ENCODE measurements at regions not wholly inside any gene's neighbourhood (a gene's known extent, or its start where the extent isn't known, plus 50 kb on each side); places are given as distances from the start of the nearest gene placed in this dataset.

GRCh38 chr6:111987295-111987694 lies 66.6 kb upstream of the CCN6 start:
- no peak for DNase-seq
- no peak overlapping the region for H3K4me3 ChIP-seq (ENCODE audit: insufficient read depth, low read depth, low read length)
- no peaks in the 10 kb centered on the region for H3K36me3 ChIP-seq (replicated peaks; ENCODE audit: control insufficient read depth, insufficient read depth, low read length)
- H3K27me3 ChIP-seq (ENCODE audit: control insufficient read depth, insufficient read depth, low read length), result no peaks in the 10 kb centered on the region

DNA sequence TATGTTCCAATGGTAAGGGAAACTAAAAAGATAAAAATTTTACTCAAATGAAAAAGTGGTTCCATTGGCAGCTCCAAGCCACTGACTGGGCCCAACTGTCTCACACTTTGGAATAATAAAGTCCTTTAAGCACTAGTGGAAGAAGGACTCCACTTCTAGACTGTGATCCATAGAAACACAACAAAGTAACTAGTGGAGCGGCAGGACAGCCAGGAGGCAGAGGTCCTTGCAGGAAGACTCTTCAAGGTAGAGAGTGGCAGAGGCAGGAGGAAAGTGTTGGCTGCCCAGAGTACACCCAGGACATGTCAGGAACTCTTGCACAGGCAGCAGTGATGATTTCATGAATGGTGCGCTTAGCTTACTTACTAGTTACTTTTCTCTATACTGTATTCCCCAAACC lies 65.0 kb upstream of the CCN6 start:
- DNase-seq, result no peak
- H3K36me3 ChIP-seq (replicated peaks; ENCODE audit: control insufficient read depth, insufficient read depth, low read length), result no peaks in the 10 kb centered on the region
- no peak overlapping the region for H3K4me3 ChIP-seq (ENCODE audit: insufficient read depth, low read depth, low read length)
- no peaks in the 10 kb centered on the region for H3K27me3 ChIP-seq (ENCODE audit: control insufficient read depth, insufficient read depth, low read length)

DNA sequence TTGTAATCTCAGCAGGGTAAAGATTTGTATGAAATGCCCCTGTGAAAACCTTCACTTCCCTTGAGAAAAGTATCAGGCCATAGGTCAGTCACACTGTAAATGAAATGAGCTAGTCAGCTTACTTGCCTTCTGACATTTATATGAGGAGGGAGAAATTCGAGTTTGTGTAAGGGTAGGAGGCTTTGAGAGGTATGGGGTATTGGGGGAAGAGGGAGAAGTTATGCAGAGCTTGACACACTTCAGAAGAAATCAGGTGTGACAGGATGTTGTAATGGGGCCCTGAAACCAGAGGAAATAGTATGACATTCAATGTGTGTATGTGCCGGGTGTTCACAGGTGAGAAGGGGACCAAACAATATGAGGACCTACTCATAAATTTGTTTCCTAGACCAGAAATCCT lies 64.2 kb upstream of the CCN6 start:
- Histone ChIP-seq H3K27me3 (ENCODE audit: control insufficient read depth, insufficient read depth, low read length) (no peaks in the 10 kb centered on the region), H3K4me3 (ENCODE audit: insufficient read depth, low read depth, low read length) (no peak overlapping the region), H3K36me3 (replicated peaks; ENCODE audit: control insufficient read depth, insufficient read depth, low read length) (no peaks in the 10 kb centered on the region)
- no peak for DNase-seq

GRCh38 chr6:111990214-111990613 lies 63.7 kb upstream of the CCN6 start:
- no peak overlapping the region for H3K4me3 ChIP-seq (ENCODE audit: insufficient read depth, low read depth, low read length)
- H3K36me3 ChIP-seq (replicated peaks; ENCODE audit: control insufficient read depth, insufficient read depth, low read length), result no peaks in the 10 kb centered on the region
- DNase-seq, result no peak
- no peaks in the 10 kb centered on the region for H3K27me3 ChIP-seq (ENCODE audit: control insufficient read depth, insufficient read depth, low read length)

DNA sequence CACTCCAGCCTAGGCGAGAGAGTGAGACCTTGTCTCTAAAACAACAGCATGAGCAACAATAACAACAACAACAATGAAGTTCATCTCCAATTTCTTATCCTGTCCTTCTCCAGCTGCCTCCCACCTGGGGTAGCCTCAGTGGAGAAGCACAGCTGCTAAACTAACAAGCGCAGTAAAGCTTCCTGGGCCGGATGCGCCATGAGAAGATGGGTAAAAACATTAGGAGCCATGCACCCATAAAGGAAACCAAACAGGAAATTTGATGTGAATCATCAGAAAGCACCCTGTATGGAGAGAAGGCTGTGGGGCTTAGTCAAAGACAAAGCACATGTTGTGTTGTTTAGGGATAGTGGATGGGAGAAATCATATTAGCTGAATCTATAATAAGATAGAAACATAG lies 61.1 kb upstream of the CCN6 start:
- Histone ChIP-seq H3K4me3 (ENCODE audit: insufficient read depth, low read depth, low read length) (no peak overlapping the region), H3K36me3 (replicated peaks; ENCODE audit: control insufficient read depth, insufficient read depth, low read length) (no peaks in the 10 kb centered on the region), H3K27me3 (ENCODE audit: control insufficient read depth, insufficient read depth, low read length) (no peaks in the 10 kb centered on the region)
- no peak for DNase-seq

DNA sequence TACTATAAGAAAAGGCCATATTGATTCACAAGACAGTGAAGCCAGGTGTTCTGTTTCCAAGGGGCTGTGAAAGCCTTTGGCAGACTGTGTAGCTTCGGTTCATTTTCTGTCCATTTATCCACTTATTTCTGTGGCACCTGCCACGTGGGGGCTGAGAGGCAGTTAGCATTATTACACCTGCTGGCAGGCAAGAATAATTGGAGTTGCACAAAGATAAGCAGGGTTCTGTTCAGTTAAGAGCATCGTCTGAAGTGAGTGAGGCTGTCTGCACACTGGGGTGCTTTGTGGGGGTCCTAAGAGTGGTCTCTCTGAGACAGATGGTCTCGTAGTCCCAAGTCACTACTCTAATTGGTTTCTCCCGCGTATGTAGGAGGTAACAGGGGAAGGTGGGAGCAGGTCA lies 60.6 kb upstream of the CCN6 start:
- Histone ChIP-seq H3K27me3 (ENCODE audit: control insufficient read depth, insufficient read depth, low read length) (no peaks in the 10 kb centered on the region), H3K36me3 (replicated peaks; ENCODE audit: control insufficient read depth, insufficient read depth, low read length) (no peaks in the 10 kb centered on the region), H3K4me3 (ENCODE audit: insufficient read depth, low read depth, low read length) (no peak overlapping the region)
- no peak for DNase-seq

- Histone ChIP-seq H3K36me3 (replicated peaks; ENCODE audit: control insufficient read depth, insufficient read depth, low read length) (no peaks in the 10 kb centered on the region), H3K27me3 (ENCODE audit: control insufficient read depth, insufficient read depth, low read length) (no peaks in the 10 kb centered on the region), H3K4me3 (ENCODE audit: insufficient read depth, low read depth, low read length) (no peak overlapping the region)
- no peak for DNase-seq
These were observed 59.1 kb upstream of the CCN6 start for GRCh38 chr6:111994791-111995190.

DNA sequence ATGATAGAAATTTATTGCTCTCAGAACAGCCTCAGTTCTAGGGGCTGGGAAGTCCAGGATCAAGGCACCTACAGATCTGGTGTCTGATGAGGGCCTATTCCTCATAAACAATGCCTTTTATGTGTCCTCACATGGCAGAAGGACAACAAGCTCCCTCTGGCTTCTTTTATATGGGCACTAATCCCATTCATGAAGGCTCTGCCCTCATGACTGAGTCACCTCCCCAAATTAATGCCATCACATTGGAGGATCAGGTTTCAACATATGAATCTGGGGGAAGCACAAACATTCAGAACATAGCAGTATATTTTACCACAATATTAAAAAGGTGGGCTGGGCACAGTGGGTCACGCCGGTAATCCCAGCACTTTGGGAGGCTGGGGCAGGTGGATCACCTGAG lies 58.5 kb upstream of the CCN6 start:
- Histone ChIP-seq H3K27me3 (ENCODE audit: control insufficient read depth, insufficient read depth, low read length) (no peaks in the 10 kb centered on the region), H3K36me3 (replicated peaks; ENCODE audit: control insufficient read depth, insufficient read depth, low read length) (no peaks in the 10 kb centered on the region), H3K4me3 (ENCODE audit: insufficient read depth, low read depth, low read length) (no peak overlapping the region)
- no peak for DNase-seq

GRCh38 chr6:111996144-111996865 lies 57.6 kb upstream of the CCN6 start:
- DNase-seq, result no peak
- no peaks in the 10 kb centered on the region; the same call in 1 of the 2 replicates for H3K27me3 ChIP-seq (ENCODE audit: control insufficient read depth, insufficient read depth, low read length)
- no peak overlapping the region for H3K4me3 ChIP-seq (ENCODE audit: insufficient read depth, low read depth, low read length)
- no peaks in the 10 kb centered on the region for H3K36me3 ChIP-seq (replicated peaks; ENCODE audit: control insufficient read depth, insufficient read depth, low read length)

GRCh38 chr6:111997078-111997852 lies 56.6 kb upstream of the CCN6 start:
- Histone ChIP-seq H3K27me3 (ENCODE audit: control insufficient read depth, insufficient read depth, low read length) (no peaks in the 10 kb centered on the region; the same call in 1 of the 2 replicates), H3K36me3 (replicated peaks; ENCODE audit: control insufficient read depth, insufficient read depth, low read length) (no peaks in the 10 kb centered on the region), H3K4me3 (ENCODE audit: insufficient read depth, low read depth, low read length) (no peak overlapping the region)
- DNase-seq, result peak; percentile 50

DNA sequence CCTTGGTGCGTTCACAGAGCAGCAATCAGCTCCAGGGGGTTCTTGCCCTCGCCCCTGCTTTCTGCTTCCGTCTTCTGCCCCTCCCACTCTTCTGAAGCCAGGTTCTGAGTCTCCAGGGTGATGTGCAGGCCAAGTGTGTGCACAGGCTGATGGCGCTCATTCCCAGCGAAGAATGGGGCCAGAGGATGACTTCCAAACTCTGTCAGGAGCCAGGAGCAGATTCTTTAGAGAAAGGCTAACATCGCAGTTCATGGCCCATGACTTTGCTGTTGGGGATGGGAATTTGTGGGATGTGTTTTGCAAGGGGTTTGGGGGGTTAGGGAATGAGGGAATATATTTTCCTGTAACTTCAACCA lies 56.1 kb upstream of the CCN6 start:
- Histone ChIP-seq H3K4me3 (ENCODE audit: insufficient read depth, low read depth, low read length) (no peak overlapping the region), H3K27me3 (ENCODE audit: control insufficient read depth, insufficient read depth, low read length) (no peaks in the 10 kb centered on the region; the same call in 1 of the 2 replicates)
- no peak for DNase-seq

GRCh38 chr6:112002307-112002706 lies 51.6 kb upstream of the CCN6 start:
- no peak for DNase-seq
- H3K4me3 ChIP-seq (ENCODE audit: insufficient read depth, low read depth, low read length), result no peak overlapping the region
- H3K36me3 ChIP-seq (replicated peaks; ENCODE audit: control insufficient read depth, insufficient read depth, low read length), result no peaks in the 10 kb centered on the region
- no peaks in the 10 kb centered on the region; the same call in 1 of the 2 replicates for H3K27me3 ChIP-seq (ENCODE audit: control insufficient read depth, insufficient read depth, low read length)

More for the DNA sequence above, 56.1 kb upstream of the CCN6 start:
- no peaks in the 10 kb centered on the region for H3K36me3 ChIP-seq (replicated peaks; ENCODE audit: control insufficient read depth, insufficient read depth, low read length)

Data from H7 (cell line).